MM.1S (cell line): ENCODE measurements at regions not wholly inside any gene's neighbourhood (a gene's known extent, or its start where the extent isn't known, plus 50 kb on each side); places are given as distances from the start of the nearest gene placed in this dataset.

ENCODE experiments used
- DNase-seq: peaks from one replicate; pipeline ENCODE4 v3.0.0-alpha.2; 2015
- H2AFZ ChIP-seq: fragments of 300-600 bp; sonication (generic); 2 replicates; pipeline ENCODE4 v1.6.0; 2016; ENCODE audit warnings: antibody characterized with exemption, low read length
- H3F3A ChIP-seq: fragments of 300-600 bp; sonication (generic); 2 replicates; pipeline ENCODE4 v1.6.1; 2016; ENCODE audit warnings: mild to moderate bottlenecking, antibody characterized with exemption, low read length, moderate library complexity, mixed read lengths; ENCODE audit not compliant: insufficient read depth
- H3K27ac ChIP-seq: fragments of 300-600 bp; sonication (generic); 2 replicates; pipeline ENCODE4 v1.5.1; 2016; ENCODE audit warnings: mild to moderate bottlenecking, low read length
- H3K27me3 ChIP-seq: fragments of 300-600 bp; sonication (generic); replicated peaks from 2 replicates; pipeline ENCODE4 v1.6.0; 2016; ENCODE audit warnings: low read length; ENCODE audit not compliant: insufficient read depth
- H3K36me3 ChIP-seq: fragments of 300-600 bp; sonication (generic); replicated peaks from 2 replicates; pipeline ENCODE4 v1.6.1; 2016; ENCODE audit warnings: mild to moderate bottlenecking, low read length, mixed read lengths; ENCODE audit not compliant: insufficient read depth
- H3K4me1 ChIP-seq: fragments of 300-600 bp; sonication (generic); 2 replicates; pipeline ENCODE4 v1.6.1; 2016; ENCODE audit warnings: low read length, mixed read lengths
- H3K4me2 ChIP-seq: fragments of 300-600 bp; sonication (generic); 2 replicates; pipeline ENCODE4 v1.6.0; 2016; ENCODE audit warnings: low read depth, low read length
- H3K4me3 ChIP-seq: fragments of 300-600 bp; sonication (generic); 2 replicates; pipeline ENCODE4 v1.5.1; 2016; ENCODE audit warnings: low read length, mixed read lengths
- H3K79me2 ChIP-seq: fragments of 300-600 bp; sonication (generic); 2 replicates; pipeline ENCODE4 v1.6.1; 2016; ENCODE audit warnings: mixed run types, low read length, mixed read lengths
- H3K9ac ChIP-seq: fragments of 300-600 bp; sonication (generic); 2 replicates; pipeline ENCODE4 v1.6.1; 2016; ENCODE audit warnings: low read length, mixed read lengths
- H3K9me2 ChIP-seq: fragments of 300-600 bp; sonication (generic); replicated peaks from 2 replicates; pipeline ENCODE4 v1.6.1; 2016; ENCODE audit warnings: mild to moderate bottlenecking, low read length, mixed read lengths; ENCODE audit not compliant: insufficient read depth
- H3K9me3 ChIP-seq: fragments of 300-600 bp; sonication (generic); replicated peaks from 2 replicates; pipeline ENCODE4 v1.6.1; 2016; ENCODE audit warnings: mild to moderate bottlenecking, low read length, mixed read lengths; ENCODE audit not compliant: insufficient read depth
- H4K20me1 ChIP-seq: fragments of 300-600 bp; sonication (generic); 2 replicates; pipeline ENCODE4 v1.6.1; 2016; ENCODE audit warnings: mild to moderate bottlenecking, low read length, moderate library complexity, mixed read lengths; ENCODE audit not compliant: insufficient read depth
- CTCF ChIP-seq: fragments of 300-600 bp; sonication (generic); IDR thresholded peaks from 2 replicates; pipeline ENCODE4 v1.5.1; 2016; ENCODE audit warnings: antibody characterized with exemption, low read length, mixed read lengths
- EZH2 ChIP-seq: fragments of 300-600 bp; sonication (generic); optimal IDR thresholded peaks from 2 replicates; pipeline ENCODE3; 2017; ENCODE audit warnings: low read depth, mild to moderate bottlenecking, antibody characterized with exemption, low read length, mixed read lengths
- EZH2phosphoT487 ChIP-seq: fragments of 300-600 bp; sonication (generic); IDR thresholded peaks from 2 replicates; pipeline ENCODE4 v1.6.1; 2018; ENCODE audit warnings: antibody characterized with exemption, low read length

- no peaks in the 10 kb centered on the region for H3K9me3 ChIP-seq
- no peaks in the 10 kb centered on the region for H3K9me2 ChIP-seq
- H3K4me1 ChIP-seq = no peaks in the 10 kb centered on the region
- no peak overlapping the region for H3K4me2 ChIP-seq
- DNase-seq = no peak
- no peak for TF ChIP-seq EZH2phosphoT487
- TF ChIP-seq CTCF = no peak
- no peak for TF ChIP-seq EZH2
- H3K9ac ChIP-seq = no peak overlapping the region
- H4K20me1 ChIP-seq = no peaks in the 10 kb centered on the region
- no peak overlapping the region for H2AFZ ChIP-seq
- no peaks in the 10 kb centered on the region for H3K79me2 ChIP-seq
- no peak overlapping the region for H3K4me3 ChIP-seq
- no peak overlapping the region for H3K27ac ChIP-seq
- no peaks in the 10 kb centered on the region for H3F3A ChIP-seq
- H3K27me3 ChIP-seq = no peaks in the 10 kb centered on the region
- H3K36me3 ChIP-seq = no peaks in the 10 kb centered on the region
Observed at GRCh38 chr7:145633513-145633912, 483.1 kb upstream of the CNTNAP2 start.

- Histone ChIP-seq H3K27me3 (no peaks in the 10 kb centered on the region), H2AFZ (no peak overlapping the region), H3K9ac (no peak overlapping the region), H3K4me2 (no peak overlapping the region), H3K4me1 (no peaks in the 10 kb centered on the region), H3K4me3 (no peak overlapping the region), H3K9me3 (no peaks in the 10 kb centered on the region), H3F3A (no peaks in the 10 kb centered on the region), H4K20me1 (no peaks in the 10 kb centered on the region), H3K27ac (no peak overlapping the region), H3K9me2 (no peaks in the 10 kb centered on the region), H3K36me3 (no peaks in the 10 kb centered on the region), H3K79me2 (no peaks in the 10 kb centered on the region)
- no peak for TF ChIP-seq EZH2phosphoT487
- no peak for TF ChIP-seq CTCF
- no peak for TF ChIP-seq EZH2
- DNase-seq = no peak
Observed at GRCh38 chr7:145624618-145625017, 492.0 kb upstream of the CNTNAP2 start.

- Histone ChIP-seq H3K36me3 (no peaks in the 10 kb centered on the region), H3K9ac (no peak overlapping the region), H3K9me3 (no peaks in the 10 kb centered on the region), H2AFZ (no peak overlapping the region), H3F3A (no peaks in the 10 kb centered on the region), H3K4me3 (no peak overlapping the region), H3K79me2 (no peaks in the 10 kb centered on the region), H3K4me2 (no peak overlapping the region), H3K4me1 (no peaks in the 10 kb centered on the region), H3K9me2 (no peaks in the 10 kb centered on the region), H3K27me3 (no peaks in the 10 kb centered on the region), H3K27ac (no peak overlapping the region), H4K20me1 (no peaks in the 10 kb centered on the region)
- TF ChIP-seq EZH2 (no peak), EZH2phosphoT487 (no peak), CTCF (no peak)
- DNase-seq = no peak
Observed at GRCh38 chr7:145605963-145606362, 510.6 kb upstream of the CNTNAP2 start.

GRCh38 chr7:145599376-145599775 is 517.2 kb upstream of the CNTNAP2 start:
- H2AFZ ChIP-seq = no peak overlapping the region
- no peaks in the 10 kb centered on the region for H3K79me2 ChIP-seq
- H3K27ac ChIP-seq = no peak overlapping the region
- H3K27me3 ChIP-seq = no peaks in the 10 kb centered on the region
- TF ChIP-seq EZH2 (no peak), CTCF (no peak), EZH2phosphoT487 (no peak)
- no peak overlapping the region for H3K4me3 ChIP-seq
- no peaks in the 10 kb centered on the region for H3K4me1 ChIP-seq
- no peak overlapping the region for H3K4me2 ChIP-seq
- no peaks in the 10 kb centered on the region for H3F3A ChIP-seq
- no peaks in the 10 kb centered on the region for H3K36me3 ChIP-seq
- no peak overlapping the region for H3K9ac ChIP-seq
- no peaks in the 10 kb centered on the region for H3K9me2 ChIP-seq
- H3K9me3 ChIP-seq = no peaks in the 10 kb centered on the region
- DNase-seq = no peak
- H4K20me1 ChIP-seq = no peaks in the 10 kb centered on the region
